ENCODE measurements at regions not wholly inside any gene's neighbourhood (a gene's known extent, or its start where the extent isn't known, plus 50 kb on each side); places are given as distances from the start of the nearest gene placed in this dataset.

- intact Hi-C loops (cut with micrococcal nuclease) = no loop called here
- no TSS peak for BruUV-seq (replicated peaks)
- Mint-ChIP-seq H3K36me3 (ENCODE audit: insufficient read depth, unreplicated experiment) (no peaks in the 10 kb centered on the region), H3K4me1 (ENCODE audit: insufficient read depth, unreplicated experiment) (no peaks in the 10 kb centered on the region), H3K9me3 (ENCODE audit: unreplicated experiment) (no peaks in the 10 kb centered on the region), H3K27me3 (ENCODE audit: insufficient read depth, unreplicated experiment) (no peaks in the 10 kb centered on the region), H3K27ac (ENCODE audit: low read depth, unreplicated experiment) (no peak overlapping the region), H3K4me3 (ENCODE audit: unreplicated experiment) (no peak overlapping the region)
- CTCF ChIA-PET = interaction anchor here (2.4 kb wide), 1 partner anchor 514 kb away, joined by 7 read pairs; no protein-coding TSS in a partner anchor
- no peak for DNase-seq (ENCODE audit: unreplicated experiment)
- POLR2A ChIA-PET = interaction anchor here (0.6 kb wide), 1 partner anchor 18 kb away, joined by 4 read pairs; no protein-coding TSS in a partner anchor
- TF ChIP-seq CTCF (IDR thresholded peaks at IDR 0.05; ENCODE audit: unreplicated experiment) = no peak
Observed at GRCh38 chr6:80728101-80728750, 621.8 kb downstream of the BCKDHB start.

- no peak overlapping the region for H3K27ac Mint-ChIP-seq (ENCODE audit: low read depth, unreplicated experiment)
- BruUV-seq (replicated peaks) = no TSS peak
- no peaks in the 10 kb centered on the region for H3K4me1 Mint-ChIP-seq (ENCODE audit: insufficient read depth, unreplicated experiment)
- intact Hi-C loops (cut with micrococcal nuclease) = no loop called here
- peaks cover 4% of the 10 kb centered on the region for H3K36me3 Mint-ChIP-seq (ENCODE audit: insufficient read depth, unreplicated experiment)
- H3K4me3 Mint-ChIP-seq (ENCODE audit: unreplicated experiment) = no peak overlapping the region
- no peak for TF ChIP-seq CTCF (IDR thresholded peaks at IDR 0.05; ENCODE audit: unreplicated experiment)
- no peaks in the 10 kb centered on the region for H3K27me3 Mint-ChIP-seq (ENCODE audit: insufficient read depth, unreplicated experiment)
- ChIA-PET POLR2A (no interaction called here), CTCF (interaction anchor here (0.6 to 0.7 kb wide), 2 partner anchors 722 to 1456 kb away, joined by 3 read pairs; no protein-coding TSS in a partner anchor)
- H3K9me3 Mint-ChIP-seq (ENCODE audit: unreplicated experiment) = no peaks in the 10 kb centered on the region
- DNase-seq (ENCODE audit: unreplicated experiment) = no peak
Observed at GRCh38 chr6:80725156-80725930, 618.9 kb downstream of the BCKDHB start.

GRCh38 chr6:80720824-80721223 is 614.4 kb downstream of the BCKDHB start:
- H3K27ac Mint-ChIP-seq (ENCODE audit: low read depth, unreplicated experiment) = no peak overlapping the region
- H3K36me3 Mint-ChIP-seq (ENCODE audit: insufficient read depth, unreplicated experiment) = peaks cover 4% of the 10 kb centered on the region
- intact Hi-C loops (cut with micrococcal nuclease) = no loop called here
- no peaks in the 10 kb centered on the region for H3K27me3 Mint-ChIP-seq (ENCODE audit: insufficient read depth, unreplicated experiment)
- H3K4me1 Mint-ChIP-seq (ENCODE audit: insufficient read depth, unreplicated experiment) = no peaks in the 10 kb centered on the region
- no peaks in the 10 kb centered on the region for H3K9me3 Mint-ChIP-seq (ENCODE audit: unreplicated experiment)
- no peak overlapping the region for H3K4me3 Mint-ChIP-seq (ENCODE audit: unreplicated experiment)
- DNase-seq (ENCODE audit: unreplicated experiment) = no peak
- no peak for TF ChIP-seq CTCF (IDR thresholded peaks at IDR 0.05; ENCODE audit: unreplicated experiment)
- ChIA-PET CTCF (no interaction called here), POLR2A (no interaction called here)
- no TSS peak for BruUV-seq (replicated peaks)

GRCh38 chr6:80714513-80714912 is 608.0 kb downstream of the BCKDHB start:
- no peaks in the 10 kb centered on the region for H3K4me1 Mint-ChIP-seq (ENCODE audit: insufficient read depth, unreplicated experiment)
- ChIA-PET CTCF (no interaction called here), POLR2A (no interaction called here)
- no peaks in the 10 kb centered on the region for H3K36me3 Mint-ChIP-seq (ENCODE audit: insufficient read depth, unreplicated experiment)
- no peaks in the 10 kb centered on the region for H3K9me3 Mint-ChIP-seq (ENCODE audit: unreplicated experiment)
- no peak for TF ChIP-seq CTCF (IDR thresholded peaks at IDR 0.05; ENCODE audit: unreplicated experiment)
- no peaks in the 10 kb centered on the region for H3K27me3 Mint-ChIP-seq (ENCODE audit: insufficient read depth, unreplicated experiment)
- no peak overlapping the region for H3K4me3 Mint-ChIP-seq (ENCODE audit: unreplicated experiment)
- intact Hi-C loops (cut with micrococcal nuclease) = no loop called here
- DNase-seq (ENCODE audit: unreplicated experiment) = no peak
- no TSS peak for BruUV-seq (replicated peaks)
- H3K27ac Mint-ChIP-seq (ENCODE audit: low read depth, unreplicated experiment) = no peak overlapping the region

Data from MCF 10A (cell line).